ENCODE measurements at regions not wholly inside any gene's neighbourhood (a gene's known extent, or its start where the extent isn't known, plus 50 kb on each side); places are given as distances from the start of the nearest gene placed in this dataset.

GRCh38 chr7:115218076-115218475 lies 296.2 kb downstream of the MDFIC start:
- TF ChIP-seq CTCF (IDR thresholded peaks at IDR 0.05) (no peak), POLR2A (IDR thresholded peaks at IDR 0.05) (no peak)

Data from heart left ventricle (tissue), 13 donors.